PC-3 (cell line): ENCODE measurements at regions not wholly inside any gene's neighbourhood (a gene's known extent, or its start where the extent isn't known, plus 50 kb on each side); places are given as distances from the start of the nearest gene placed in this dataset.

Source experiments
- ATAC-seq: fragments of 200-7000 bp; cut with Tn5 transposase; 2 replicates; pipeline ENCODE4 v1.9.1; 2020; ENCODE audit warnings: mild to moderate bottlenecking, moderate library complexity
- BruUV-seq: library from RNA; stranded (reverse); fragments of 400-500 nt; replicated peaks from 2 replicates; lab custom pipeline; 2021; lab: Mats Ljungman, UMichigan
- CTCF ChIA-PET: fragments of 300-600 bp; sonication (Branson Sonifier 250); formaldehyde crosslinking; loops from one replicate; lab custom pipeline; 2022; ENCODE audit warnings: antibody characterized with exemption; lab: Charles Lee
- POLR2A ChIA-PET: fragments of 300-600 bp; sonication (Branson Sonifier 250); formaldehyde crosslinking; loops from one replicate; lab custom pipeline; 2022; ENCODE audit warnings: antibody characterized with exemption; ENCODE audit not compliant: unreplicated experiment; lab: Charles Lee
- DNase-seq: peaks from one replicate; pipeline ENCODE4 v3.0.0-alpha.2; 2015
- H2AFZ ChIP-seq: fragments of 300-600 bp; sonication (generic); 2 replicates; pipeline ENCODE4 v1.6.0; 2016; ENCODE audit warnings: antibody characterized with exemption, low read length
- H3F3A ChIP-seq: fragments of 300-600 bp; sonication (generic); one replicate; pipeline ENCODE4 v1.6.0; 2017; ENCODE audit warnings: antibody characterized with exemption, low read length, control low read depth, mild to moderate bottlenecking; ENCODE audit not compliant: unreplicated experiment
- H3K27ac ChIP-seq: fragments of 300-600 bp; sonication (generic); 2 replicates; pipeline ENCODE4 v1.5.1; 2016; ENCODE audit warnings: mild to moderate bottlenecking, low read length
- H3K27me3 ChIP-seq: fragments of 300-600 bp; sonication (generic); 2 replicates; pipeline ENCODE4 v1.6.1; 2016; ENCODE audit warnings: low read length, mixed read lengths
- H3K36me3 ChIP-seq: fragments of 300-600 bp; sonication (generic); 2 replicates; pipeline ENCODE4 v1.6.1; 2016; ENCODE audit warnings: low read depth, mixed run types, low read length, mixed read lengths
- H3K4me1 ChIP-seq: fragments of 300-600 bp; sonication (generic); 2 replicates; pipeline ENCODE4 v1.5.1; 2016; ENCODE audit warnings: low read length; ENCODE audit not compliant: insufficient read depth
- H3K4me2 ChIP-seq: fragments of 300-600 bp; sonication (generic); 2 replicates; pipeline ENCODE4 v1.6.0; 2016; ENCODE audit warnings: low read length
- H3K4me3 ChIP-seq: fragments of 300-600 bp; sonication (generic); 2 replicates; pipeline ENCODE4 v1.5.1; 2016; ENCODE audit warnings: mild to moderate bottlenecking, low read length, mixed read lengths
- H3K79me2 ChIP-seq: fragments of 300-600 bp; sonication (generic); 2 replicates; pipeline ENCODE4 v1.6.1; 2017; ENCODE audit warnings: low read length, mixed read lengths
- H3K9ac ChIP-seq: fragments of 300-600 bp; sonication (generic); 2 replicates; pipeline ENCODE4 v1.6.0; 2016; ENCODE audit warnings: mild to moderate bottlenecking, low read length
- H3K9me2 ChIP-seq: fragments of 300-600 bp; sonication (generic); replicated peaks from 2 replicates; pipeline ENCODE4 v1.6.1; 2016; ENCODE audit warnings: mixed run types, low read length, mixed read lengths
- H3K9me3 ChIP-seq: fragments of 300-600 bp; sonication (generic); 2 replicates; pipeline ENCODE4 v1.6.1; 2016; ENCODE audit warnings: low read length, mixed read lengths
- H4K20me1 ChIP-seq: fragments of 300-600 bp; sonication (generic); 2 replicates; pipeline ENCODE4 v1.6.1; 2016; ENCODE audit warnings: low read length, mixed read lengths
- EZH2 ChIP-seq: fragments of 300-600 bp; sonication (generic); IDR thresholded peaks from one replicate; pipeline ENCODE4 v1.6.1; 2017; ENCODE audit warnings: antibody characterized with exemption, mild to moderate bottlenecking, low read length; ENCODE audit not compliant: unreplicated experiment
- EZH2phosphoT487 ChIP-seq: fragments of 300-600 bp; sonication (generic); IDR thresholded peaks from 2 replicates; pipeline ENCODE4 v1.6.1; 2018; ENCODE audit warnings: mild to moderate bottlenecking, antibody characterized with exemption, low read length, borderline replicate concordance
- intact Hi-C: fragments of 100-400 bp; cut with micrococcal nuclease; formaldehyde crosslinking; loops from 2 replicates; pipeline ENCODE4 v1.9.0; 2023
- TF ChIP-seq, protein P1 (sequence below): fragments of 300-600 bp; sonication (generic); conservative IDR thresholded peaks from 2 replicates; pipeline ENCODE4 v1.5.1; 2017; ENCODE audit warnings: antibody characterized with exemption, low read depth, mild to moderate bottlenecking, low read length

DNA sequence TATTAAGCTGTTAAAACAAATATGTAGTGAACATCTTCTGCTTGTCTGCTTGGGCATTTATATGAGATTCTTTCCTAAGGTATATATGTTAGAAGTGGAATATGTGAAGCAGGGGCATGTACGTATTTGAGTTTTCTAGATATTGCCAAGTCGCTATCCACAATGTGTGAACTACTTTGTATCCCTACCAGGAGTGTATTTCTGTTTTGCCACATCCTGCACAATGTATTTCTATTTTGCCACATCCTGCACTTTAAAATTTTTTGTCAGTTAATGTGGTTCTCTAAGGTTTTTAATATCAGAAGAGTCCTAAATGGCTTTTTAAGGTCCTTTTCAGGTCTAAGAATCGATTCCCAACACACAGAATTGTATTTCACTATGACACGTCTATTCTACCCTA, 141.7 kb upstream of the ATP5MC3 start:
- H3K9me2 ChIP-seq, result no peaks in the 10 kb centered on the region
- H3K4me2 ChIP-seq, result no peak overlapping the region
- no peaks in the 10 kb centered on the region for H4K20me1 ChIP-seq
- no peak for TF ChIP-seq EZH2phosphoT487
- TF ChIP-seq, protein P1, sequence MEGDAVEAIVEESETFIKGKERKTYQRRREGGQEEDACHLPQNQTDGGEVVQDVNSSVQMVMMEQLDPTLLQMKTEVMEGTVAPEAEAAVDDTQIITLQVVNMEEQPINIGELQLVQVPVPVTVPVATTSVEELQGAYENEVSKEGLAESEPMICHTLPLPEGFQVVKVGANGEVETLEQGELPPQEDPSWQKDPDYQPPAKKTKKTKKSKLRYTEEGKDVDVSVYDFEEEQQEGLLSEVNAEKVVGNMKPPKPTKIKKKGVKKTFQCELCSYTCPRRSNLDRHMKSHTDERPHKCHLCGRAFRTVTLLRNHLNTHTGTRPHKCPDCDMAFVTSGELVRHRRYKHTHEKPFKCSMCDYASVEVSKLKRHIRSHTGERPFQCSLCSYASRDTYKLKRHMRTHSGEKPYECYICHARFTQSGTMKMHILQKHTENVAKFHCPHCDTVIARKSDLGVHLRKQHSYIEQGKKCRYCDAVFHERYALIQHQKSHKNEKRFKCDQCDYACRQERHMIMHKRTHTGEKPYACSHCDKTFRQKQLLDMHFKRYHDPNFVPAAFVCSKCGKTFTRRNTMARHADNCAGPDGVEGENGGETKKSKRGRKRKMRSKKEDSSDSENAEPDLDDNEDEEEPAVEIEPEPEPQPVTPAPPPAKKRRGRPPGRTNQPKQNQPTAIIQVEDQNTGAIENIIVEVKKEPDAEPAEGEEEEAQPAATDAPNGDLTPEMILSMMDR, result no peak
- TF ChIP-seq EZH2, result no peak
- ChIA-PET CTCF (no interaction called here), POLR2A (no interaction called here)
- no peaks in the 10 kb centered on the region for H3K79me2 ChIP-seq
- H3K36me3 ChIP-seq, result no peaks in the 10 kb centered on the region
- H2AFZ ChIP-seq, result no peak overlapping the region
- no peaks in the 10 kb centered on the region for H3K4me1 ChIP-seq
- H3F3A ChIP-seq, result no peaks in the 10 kb centered on the region
- no peak overlapping the region for H3K27ac ChIP-seq
- H3K9ac ChIP-seq, result no peak overlapping the region
- intact Hi-C loops, result no loop called here
- no peak for ATAC-seq
- peaks cover 25% of the 10 kb centered on the region for H3K27me3 ChIP-seq
- no peak overlapping the region for H3K4me3 ChIP-seq
- H3K9me3 ChIP-seq, result no peaks in the 10 kb centered on the region
- BruUV-seq, result no TSS peak
- DNase-seq, result no peak

DNA sequence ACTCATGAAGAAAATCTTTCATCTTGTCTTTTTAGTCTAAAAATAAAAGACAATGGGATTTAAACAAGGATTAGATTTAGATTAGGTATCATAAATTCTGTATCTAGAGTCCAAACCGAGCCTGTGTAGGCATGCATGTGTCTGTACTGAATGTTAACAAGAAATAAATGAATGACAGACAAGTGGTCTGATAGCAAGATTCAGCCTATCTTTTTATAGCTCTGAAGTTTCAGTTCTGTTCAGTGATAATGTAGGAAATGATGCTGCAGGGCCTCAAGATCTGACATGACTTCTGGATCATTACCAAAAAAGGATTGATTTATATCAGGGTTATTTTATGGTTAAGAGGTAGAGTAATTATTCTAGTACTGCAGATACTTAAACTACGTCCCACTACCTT, 137.0 kb upstream of the ATP5MC3 start:
- Histone ChIP-seq H3K9me2 (no peaks in the 10 kb centered on the region), H3K4me1 (no peaks in the 10 kb centered on the region), H3K4me3 (no peak overlapping the region), H3F3A (no peaks in the 10 kb centered on the region), H3K4me2 (no peak overlapping the region), H2AFZ (no peak overlapping the region), H4K20me1 (no peaks in the 10 kb centered on the region), H3K9me3 (no peaks in the 10 kb centered on the region), H3K9ac (no peak overlapping the region), H3K79me2 (no peaks in the 10 kb centered on the region), H3K27me3 (peaks cover 62% of the 10 kb centered on the region), H3K36me3 (no peaks in the 10 kb centered on the region), H3K27ac (no peak overlapping the region)
- DNase-seq (no peak), ATAC-seq (no peak)
- CTCF ChIA-PET, result no interaction called here
- intact Hi-C loops, result no loop called here
- BruUV-seq, result no TSS peak
- POLR2A ChIA-PET, result no interaction called here
- TF ChIP-seq EZH2 (no peak), EZH2phosphoT487 (no peak)
- TF ChIP-seq, protein P1, result no peak

DNA sequence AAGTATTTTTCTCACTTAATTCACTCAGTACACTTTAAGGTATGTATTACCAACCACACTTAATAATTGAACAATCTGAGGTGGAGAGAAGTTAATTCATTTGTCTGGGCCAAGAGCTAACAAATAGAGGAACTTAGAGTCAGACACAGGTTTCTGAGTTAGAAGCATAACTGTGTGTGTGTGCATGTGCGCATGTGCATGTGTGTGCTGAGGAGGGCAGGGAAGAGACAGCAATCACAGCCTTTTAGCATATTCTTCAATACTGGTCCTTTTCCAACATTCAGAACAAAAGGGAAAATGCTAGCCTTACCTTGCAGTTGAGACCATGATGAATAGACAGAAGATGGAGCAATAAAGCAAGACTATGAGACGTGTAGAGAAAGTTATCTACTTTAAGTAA, 136.2 kb upstream of the ATP5MC3 start:
- Histone ChIP-seq H3F3A (no peaks in the 10 kb centered on the region), H3K9me2 (no peaks in the 10 kb centered on the region), H4K20me1 (no peaks in the 10 kb centered on the region), H3K4me2 (no peak overlapping the region), H3K27ac (no peak overlapping the region), H2AFZ (no peak overlapping the region), H3K4me3 (no peak overlapping the region), H3K36me3 (no peaks in the 10 kb centered on the region), H3K9ac (no peak overlapping the region), H3K27me3 (peaks cover 64% of the 10 kb centered on the region), H3K9me3 (no peaks in the 10 kb centered on the region), H3K4me1 (no peaks in the 10 kb centered on the region), H3K79me2 (no peaks in the 10 kb centered on the region)
- DNase-seq (no peak), ATAC-seq (no peak)
- no peak for TF ChIP-seq EZH2phosphoT487
- TF ChIP-seq, protein P1, result no peak
- no peak for TF ChIP-seq EZH2
- BruUV-seq, result no TSS peak
- intact Hi-C loops, result no loop called here
- ChIA-PET POLR2A (no interaction called here), CTCF (no interaction called here)
